ENCODE measurements at regions not wholly inside any gene's neighbourhood (a gene's known extent, or its start where the extent isn't known, plus 50 kb on each side); places are given as distances from the start of the nearest gene placed in this dataset.
"Not testable (repeated sequence)": the region's sequence is repeated elsewhere in the genome, so short reads cannot be mapped to it uniquely, and the experiment has no call there.

- no TSS peak for BruUV-seq (replicated peaks)
- POLR2A ChIA-PET = no interaction called here
These were observed 939.0 kb upstream of the ATXN7L3B start for GRCh38 chr12:73598626-73599025.

GRCh38 chr12:73599268-73599667 lies 938.4 kb upstream of the ATXN7L3B start:
- Histone ChIP-seq H3K27ac (ENCODE audit: low read length) (no peak overlapping the region), H3K4me3 (ENCODE audit: low read depth in 2 of 2, low read length in 2 of 2) (no peak overlapping the region), H3K9me3 (ENCODE audit: control insufficient read depth, insufficient read depth, low read depth, low read length) (no peaks in the 10 kb centered on the region; the same call in 1 of the 2 replicates), H3K27me3 (ENCODE audit: control insufficient read depth, insufficient read depth, low read length) (no peaks in the 10 kb centered on the region), H3K4me1 (ENCODE audit: control insufficient read depth, insufficient read depth, low read length) (no peaks in the 10 kb centered on the region), H3K36me3 (ENCODE audit: control insufficient read depth, insufficient read depth, low read length) (no peaks in the 10 kb centered on the region)
- ChIA-PET POLR2A (no interaction called here), CTCF (no interaction called here)
- ATAC-seq = no peak
- in situ Hi-C loops (cut with HindIII; ENCODE audit: low pct_unique_long_range_greater_than_20kb, low sequenced_read_pairs) = no loop called here
- intact Hi-C loops (cut with micrococcal nuclease; ENCODE audit: unreplicated experiment) = no loop called here
- TF ChIP-seq POLR2AphosphoS5 (IDR thresholded peaks at IDR 0.05; ENCODE audit: low read depth, low read length) (no peak), REST (IDR thresholded peaks at IDR 0.05; ENCODE audit: insufficient read depth in 1 of 2, low read depth in 2 of 2, low read length in 1 of 2) (no peak), SIN3A (IDR thresholded peaks at IDR 0.05; ENCODE audit: borderline replicate concordance, insufficient read depth, low read depth, low read length) (no peak), CTCF (IDR thresholded peaks at IDR 0.05) (no peak), TCF7L2 (IDR thresholded peaks at IDR 0.05; ENCODE audit: low read depth, low read length) (no peak)
- no peak for DNase-seq (ENCODE audit: low read depth, low spot score)
- no TSS peak for BruUV-seq (replicated peaks)

More at GRCh38 chr12:73598626-73599025, 939.0 kb upstream of the ATXN7L3B start:
- ATAC-seq (no peak), DNase-seq (ENCODE audit: low read depth, low spot score) (no peak)
- CTCF ChIA-PET = no interaction called here
- Histone ChIP-seq H3K27ac (ENCODE audit: low read length) (no peak overlapping the region), H3K36me3 (ENCODE audit: control insufficient read depth, insufficient read depth, low read length) (no peaks in the 10 kb centered on the region), H3K4me1 (ENCODE audit: control insufficient read depth, insufficient read depth, low read length) (no peaks in the 10 kb centered on the region), H3K4me3 (ENCODE audit: low read depth in 2 of 2, low read length in 2 of 2) (no peak overlapping the region), H3K27me3 (ENCODE audit: control insufficient read depth, insufficient read depth, low read length) (no peaks in the 10 kb centered on the region), H3K9me3 (ENCODE audit: control insufficient read depth, insufficient read depth, low read depth, low read length) (no peaks in the 10 kb centered on the region; the same call in 1 of the 2 replicates)
- in situ Hi-C loops (cut with HindIII; ENCODE audit: low pct_unique_long_range_greater_than_20kb, low sequenced_read_pairs) = no loop called here
- intact Hi-C loops (cut with micrococcal nuclease; ENCODE audit: unreplicated experiment) = no loop called here
- no peak for TF ChIP-seq SIN3A (IDR thresholded peaks at IDR 0.05; ENCODE audit: borderline replicate concordance, insufficient read depth, low read depth, low read length)
- TF ChIP-seq CTCF (IDR thresholded peaks at IDR 0.05) = no peak
- no peak for TF ChIP-seq POLR2AphosphoS5 (IDR thresholded peaks at IDR 0.05; ENCODE audit: low read depth, low read length)
- TF ChIP-seq TCF7L2 (IDR thresholded peaks at IDR 0.05; ENCODE audit: low read depth, low read length) = no peak
- no peak for TF ChIP-seq REST (IDR thresholded peaks at IDR 0.05; ENCODE audit: insufficient read depth in 1 of 2, low read depth in 2 of 2, low read length in 1 of 2)

- H3K9me3 ChIP-seq (ENCODE audit: control insufficient read depth, insufficient read depth, low read depth, low read length); POLR2A ChIA-PET; H3K27me3 ChIP-seq (ENCODE audit: control insufficient read depth, insufficient read depth, low read length); H3K27ac ChIP-seq (ENCODE audit: low read length); H3K4me1 ChIP-seq (ENCODE audit: control insufficient read depth, insufficient read depth, low read length); H3K4me3 ChIP-seq (ENCODE audit: low read depth in 2 of 2, low read length in 2 of 2); in situ Hi-C loops (cut with HindIII; ENCODE audit: low pct_unique_long_range_greater_than_20kb, low sequenced_read_pairs); CTCF ChIA-PET; ATAC-seq; H3K36me3 ChIP-seq (ENCODE audit: control insufficient read depth, insufficient read depth, low read length); intact Hi-C loops (cut with micrococcal nuclease; ENCODE audit: unreplicated experiment); DNase-seq (ENCODE audit: low read depth, low spot score); BruUV-seq (replicated peaks): not testable (repeated sequence)
These were observed 931.7 kb upstream of the ATXN7L3B start for GRCh38 chr12:73605925-73606324.

Data from Panc1 (cell line).